Renal pelvis (tissue), 1 donor: ENCODE measurements at regions not wholly inside any gene's neighbourhood (a gene's known extent, or its start where the extent isn't known, plus 50 kb on each side); places are given as distances from the start of the nearest gene placed in this dataset.

Source experiments
- DNase-seq: peaks from one replicate; pipeline ENCODE4 v3.0.0-alpha.2; 2013

DNA sequence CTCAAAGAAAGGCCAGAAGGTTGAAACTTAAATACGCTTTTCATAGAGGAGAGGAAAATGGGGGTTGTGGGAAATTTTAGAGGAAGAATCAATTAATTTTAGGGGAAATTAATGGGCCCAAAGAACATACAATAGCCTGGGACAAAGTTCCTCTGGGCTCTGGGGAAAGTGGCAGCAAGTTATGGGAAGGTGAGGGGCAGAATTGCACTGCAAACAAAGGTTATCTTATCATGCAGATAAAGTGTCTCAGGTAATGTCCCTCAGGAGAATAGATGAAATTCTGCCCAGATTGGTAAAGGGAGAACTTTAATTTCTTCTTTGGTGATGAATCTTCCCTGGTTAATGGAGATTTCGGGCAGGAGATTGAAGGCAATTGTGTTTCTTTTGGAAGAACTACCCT lies 326.1 kb upstream of the SLC24A2 start:
- no peak for DNase-seq

DNA sequence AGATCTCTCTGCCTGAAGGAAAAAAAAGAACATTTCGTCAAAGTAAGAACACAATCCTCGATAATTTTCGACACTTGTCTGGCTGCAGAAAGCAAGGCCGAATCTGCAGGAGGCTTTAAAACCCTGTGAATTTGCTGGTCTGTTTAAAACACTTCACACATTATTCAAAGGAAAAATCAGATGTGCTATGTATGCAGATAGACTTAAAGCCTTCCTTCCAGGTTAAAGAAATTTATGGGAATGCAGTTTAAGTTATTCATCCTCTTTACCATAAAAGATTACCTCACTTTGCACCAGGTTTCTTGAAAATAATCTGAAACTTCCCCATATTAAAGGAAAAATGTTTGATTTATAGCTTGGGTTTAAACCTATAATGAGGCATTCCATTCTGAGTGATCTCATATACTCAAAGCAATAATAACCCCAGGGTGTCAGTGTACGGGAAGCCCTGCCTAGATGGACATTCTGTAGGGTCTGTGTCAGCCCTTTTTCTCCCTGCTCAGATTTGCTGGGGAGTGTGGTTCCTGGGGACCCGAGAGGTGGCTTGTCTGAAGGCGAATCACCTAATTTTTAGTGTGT lies 323.5 kb upstream of the SLC24A2 start:
- no peak for DNase-seq

DNA sequence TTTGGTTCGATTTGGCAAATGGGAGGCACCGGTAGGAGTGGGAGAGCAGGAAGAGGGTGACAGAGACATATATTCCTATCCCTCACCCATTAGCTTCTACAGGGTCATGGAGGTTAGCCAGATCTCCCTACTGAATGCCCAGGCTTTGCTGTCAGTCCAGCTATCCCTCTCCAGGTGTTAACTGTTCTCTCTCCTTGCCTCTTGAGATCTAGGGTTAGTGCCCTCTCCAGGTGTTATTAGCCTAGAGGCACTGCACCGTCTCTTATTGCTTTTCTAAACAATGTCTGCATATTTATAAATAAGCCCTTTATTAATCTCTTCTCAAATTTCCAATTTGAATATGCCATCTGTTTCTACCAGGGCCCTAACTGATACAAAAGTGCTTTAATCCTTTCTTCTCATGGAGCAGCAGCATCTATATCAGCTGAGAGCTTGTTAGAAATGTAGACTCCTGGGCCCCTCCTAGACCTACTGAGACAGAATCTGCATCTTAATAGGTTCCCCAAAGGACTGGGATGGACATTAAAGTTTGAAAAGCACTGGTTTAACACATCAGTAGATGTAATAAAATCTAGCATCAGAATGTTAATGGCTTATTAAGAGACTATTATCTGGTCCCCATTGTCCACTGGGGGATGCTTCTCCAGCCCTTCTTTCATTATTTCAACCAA lies 322.5 kb upstream of the SLC24A2 start:
- no peak for DNase-seq

DNA sequence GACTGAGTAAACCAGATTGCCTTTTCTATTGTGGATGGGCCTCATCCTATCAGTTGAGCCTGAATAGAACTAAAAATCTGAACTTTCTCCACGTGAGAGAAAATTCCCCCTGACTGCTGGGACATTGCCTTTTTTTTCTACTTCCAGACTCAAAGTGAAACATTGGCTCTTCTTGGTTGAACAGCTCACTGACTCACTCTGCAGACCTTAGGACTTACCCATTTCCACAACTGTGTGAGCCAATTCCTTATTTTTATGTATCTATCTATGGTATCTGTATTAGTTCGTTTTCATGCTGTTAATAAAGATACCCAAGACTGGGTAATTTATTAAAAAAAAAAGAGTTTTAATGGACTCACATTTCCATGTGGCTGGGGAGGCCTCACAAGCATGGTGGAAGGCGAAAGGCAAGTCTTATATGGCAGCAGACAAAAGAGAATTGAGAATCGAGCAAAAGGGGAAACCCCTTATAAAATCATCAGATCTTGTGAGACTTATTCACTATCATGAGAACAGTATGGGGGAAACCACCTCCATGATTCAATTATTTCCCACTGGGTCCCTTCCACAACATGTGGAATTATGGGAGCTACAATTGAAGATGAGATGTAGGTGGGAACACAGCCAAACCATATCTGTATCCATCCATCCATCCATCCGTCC lies 306.7 kb upstream of the SLC24A2 start:
- DNase-seq = no peak

DNA sequence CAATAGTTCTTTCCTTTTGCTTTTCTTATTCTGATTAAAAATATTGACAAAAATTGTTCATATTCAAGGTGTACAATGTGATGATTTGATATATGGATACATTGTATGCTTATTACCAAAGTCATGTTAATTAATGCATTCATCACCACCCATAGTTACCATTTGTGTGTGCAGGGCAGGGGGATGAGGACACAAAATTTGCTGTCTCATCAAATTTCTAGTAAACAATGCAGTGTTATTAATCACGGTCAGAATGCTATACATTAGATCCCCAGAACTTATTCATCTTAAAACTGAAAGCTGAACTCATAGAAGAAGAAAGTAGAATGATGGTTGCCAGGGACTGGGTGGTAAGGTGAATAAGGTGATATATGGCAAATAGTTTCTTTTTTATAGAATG lies 303.7 kb upstream of the SLC24A2 start:
- DNase-seq = no peak

DNA sequence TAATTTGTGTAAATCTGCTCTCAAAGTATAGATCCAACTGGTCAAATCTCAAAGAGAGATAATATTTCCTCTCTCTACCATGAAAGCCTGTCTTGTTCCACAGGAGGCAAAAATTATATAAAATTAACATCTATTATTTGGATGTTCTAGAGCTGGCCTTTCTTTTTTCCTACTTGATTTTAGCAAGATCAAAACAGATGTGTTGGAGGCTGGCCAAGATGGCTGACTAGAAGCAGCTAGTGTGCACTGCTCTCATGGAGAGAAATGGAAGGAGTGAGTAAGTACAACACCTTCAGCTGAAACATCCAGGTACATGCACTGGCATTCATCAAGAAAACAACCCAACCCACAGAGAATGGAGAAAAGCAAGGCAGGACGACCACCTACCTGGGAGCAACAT lies 298.6 kb upstream of the SLC24A2 start:
- no peak for DNase-seq

DNA sequence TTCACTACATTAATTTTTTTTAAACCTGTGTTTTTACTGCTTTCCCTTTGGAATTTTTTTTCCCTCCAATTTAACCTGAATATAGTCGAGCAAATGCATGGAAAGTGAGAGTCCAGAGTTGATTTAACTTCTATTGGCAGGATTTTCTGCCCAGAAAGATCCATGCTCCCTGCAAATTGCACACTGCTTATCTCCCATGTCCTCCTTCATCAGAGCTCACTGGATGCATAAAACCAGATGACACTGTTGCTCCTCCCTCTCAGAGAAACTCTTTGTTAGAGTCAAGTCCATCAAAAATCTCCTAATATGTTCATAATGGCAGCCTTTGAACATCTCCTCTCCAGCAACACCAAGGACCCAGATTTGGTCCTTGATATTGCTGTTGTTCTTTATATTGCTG lies 297.0 kb upstream of the SLC24A2 start:
- DNase-seq = no peak

DNA sequence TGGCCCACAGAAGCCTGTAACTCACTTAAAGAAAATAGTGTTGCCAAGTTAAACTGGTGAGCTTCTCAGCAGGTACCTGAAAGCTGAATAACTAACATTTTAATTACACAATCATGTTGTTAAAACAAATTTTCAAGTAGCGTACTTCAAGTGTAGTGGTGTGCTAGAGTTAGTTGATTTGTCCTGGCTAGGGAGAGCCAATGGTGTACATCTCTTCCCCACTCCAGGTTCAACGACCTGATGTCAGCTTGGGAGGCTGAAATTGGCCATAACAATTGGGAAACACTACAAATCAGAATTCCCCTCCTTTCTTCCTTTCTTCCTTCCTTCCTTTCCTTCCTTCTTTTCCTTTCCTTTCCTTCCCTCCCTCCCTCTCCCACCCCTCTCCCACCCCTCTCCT lies 295.3 kb upstream of the SLC24A2 start:
- no peak for DNase-seq

DNA sequence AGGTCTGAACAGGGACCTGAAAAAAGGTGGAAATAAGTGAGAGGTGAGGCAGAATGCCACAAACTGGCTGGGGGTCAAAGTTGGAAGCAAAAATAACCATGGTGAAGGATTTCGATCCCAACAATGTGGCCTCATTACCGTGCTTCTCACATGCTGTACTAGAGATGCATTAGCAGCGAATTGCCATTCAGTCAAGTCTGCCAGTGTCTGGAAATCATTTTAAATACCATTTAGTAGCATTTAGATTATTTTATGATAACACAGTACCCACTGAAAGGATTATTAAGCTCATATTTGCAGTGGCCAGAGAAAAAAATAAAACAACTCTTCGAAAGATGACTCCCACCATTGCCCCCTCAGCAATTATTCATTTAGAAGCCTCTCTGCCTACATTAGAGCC lies 294.6 kb upstream of the SLC24A2 start:
- no peak for DNase-seq

DNA sequence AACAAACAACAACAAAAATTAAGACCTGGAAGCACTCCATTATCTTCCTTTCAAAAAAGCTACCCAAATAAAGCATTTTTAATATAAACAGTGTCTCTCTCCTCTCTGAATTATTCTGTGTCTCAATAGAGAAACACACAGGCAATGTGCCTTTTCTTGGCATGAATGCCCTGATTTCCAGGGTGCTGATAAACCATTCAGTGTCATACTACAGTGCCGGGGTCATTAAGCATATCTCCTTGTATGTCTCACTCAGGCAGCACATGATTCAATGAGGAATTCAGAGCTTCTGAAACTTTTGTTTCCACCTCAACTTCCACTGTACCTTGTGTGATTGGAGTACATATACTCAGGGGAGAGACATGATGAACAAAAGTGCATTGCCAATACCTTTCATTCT lies 294.0 kb upstream of the SLC24A2 start:
- DNase-seq = no peak

DNA sequence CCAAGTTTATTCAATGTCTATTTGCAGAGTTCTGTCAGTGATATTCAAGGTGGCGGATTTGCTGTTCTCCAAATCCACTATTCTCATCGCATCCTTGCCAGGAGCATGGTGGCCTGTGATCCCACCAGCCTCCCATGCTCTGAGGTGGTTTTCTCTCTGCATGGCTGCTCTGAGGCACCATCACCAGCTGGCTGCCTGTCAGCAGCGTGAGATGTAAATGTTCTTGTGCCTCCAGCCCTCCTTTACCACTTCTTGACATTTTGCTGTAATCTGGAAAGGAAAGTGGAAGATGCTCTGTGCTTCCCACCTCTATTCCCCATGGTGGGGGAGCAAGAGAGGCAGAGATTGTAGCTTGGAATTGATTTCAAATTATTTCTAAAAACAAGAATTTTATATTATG lies 293.6 kb upstream of the SLC24A2 start:
- no peak for DNase-seq

DNA sequence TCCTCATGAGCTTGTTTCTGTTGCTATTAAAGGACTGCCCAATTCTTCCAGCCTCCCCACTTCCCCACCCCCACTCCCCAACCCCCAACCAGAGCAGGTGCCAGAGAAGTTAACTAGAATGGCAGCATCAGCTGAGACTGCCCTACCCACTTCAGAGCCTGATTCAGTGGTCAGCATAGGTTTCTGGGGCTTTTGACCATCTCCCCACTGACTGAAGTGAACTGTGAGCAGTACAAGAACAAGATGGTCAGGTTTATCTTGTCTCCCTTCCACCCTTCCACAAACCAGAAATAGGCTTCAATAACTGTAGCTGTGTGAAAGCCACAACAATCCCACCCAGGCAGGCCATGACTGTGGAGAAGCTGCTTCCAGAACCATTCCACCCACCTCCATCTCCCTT lies 289.4 kb upstream of the SLC24A2 start:
- no peak for DNase-seq

DNA sequence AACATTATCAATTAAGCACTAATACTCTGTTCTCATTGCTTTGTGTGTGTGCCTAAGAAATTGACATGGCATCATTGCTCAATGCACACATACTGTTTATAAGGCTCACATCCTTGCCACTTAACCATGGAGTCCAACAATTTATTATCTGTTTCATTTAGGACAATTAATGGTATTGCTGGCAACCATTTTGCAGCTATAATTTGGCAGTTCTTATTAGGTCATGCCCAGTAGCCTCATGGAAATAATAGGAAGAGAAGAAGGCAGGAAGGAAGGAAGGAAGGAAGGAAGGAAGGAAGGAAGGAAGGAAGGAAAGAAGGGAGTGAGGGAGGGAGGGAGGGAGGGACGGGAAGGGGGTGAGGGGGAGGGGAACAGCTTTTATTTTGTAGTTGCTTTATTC lies 285.5 kb upstream of the SLC24A2 start:
- DNase-seq = no peak

DNA sequence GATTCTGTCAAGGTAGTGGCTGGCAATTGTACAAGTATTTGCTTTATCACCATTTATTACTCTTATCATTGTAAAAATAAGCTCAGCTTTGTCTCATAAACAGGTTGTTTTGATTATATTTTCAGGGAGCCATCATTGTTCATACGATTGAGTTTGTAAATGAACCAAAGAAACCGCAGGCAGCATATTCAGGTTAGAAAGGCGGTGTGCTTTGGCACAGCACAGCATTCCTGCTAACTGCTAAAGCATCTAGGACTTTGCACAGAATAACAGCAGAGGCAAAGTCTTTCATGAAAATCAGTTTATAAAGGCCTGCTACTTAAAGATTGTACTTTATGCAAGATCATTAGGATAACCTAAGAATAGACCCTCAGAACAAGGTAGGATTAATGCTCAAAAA lies 281.5 kb upstream of the SLC24A2 start:
- DNase-seq = no peak

DNA sequence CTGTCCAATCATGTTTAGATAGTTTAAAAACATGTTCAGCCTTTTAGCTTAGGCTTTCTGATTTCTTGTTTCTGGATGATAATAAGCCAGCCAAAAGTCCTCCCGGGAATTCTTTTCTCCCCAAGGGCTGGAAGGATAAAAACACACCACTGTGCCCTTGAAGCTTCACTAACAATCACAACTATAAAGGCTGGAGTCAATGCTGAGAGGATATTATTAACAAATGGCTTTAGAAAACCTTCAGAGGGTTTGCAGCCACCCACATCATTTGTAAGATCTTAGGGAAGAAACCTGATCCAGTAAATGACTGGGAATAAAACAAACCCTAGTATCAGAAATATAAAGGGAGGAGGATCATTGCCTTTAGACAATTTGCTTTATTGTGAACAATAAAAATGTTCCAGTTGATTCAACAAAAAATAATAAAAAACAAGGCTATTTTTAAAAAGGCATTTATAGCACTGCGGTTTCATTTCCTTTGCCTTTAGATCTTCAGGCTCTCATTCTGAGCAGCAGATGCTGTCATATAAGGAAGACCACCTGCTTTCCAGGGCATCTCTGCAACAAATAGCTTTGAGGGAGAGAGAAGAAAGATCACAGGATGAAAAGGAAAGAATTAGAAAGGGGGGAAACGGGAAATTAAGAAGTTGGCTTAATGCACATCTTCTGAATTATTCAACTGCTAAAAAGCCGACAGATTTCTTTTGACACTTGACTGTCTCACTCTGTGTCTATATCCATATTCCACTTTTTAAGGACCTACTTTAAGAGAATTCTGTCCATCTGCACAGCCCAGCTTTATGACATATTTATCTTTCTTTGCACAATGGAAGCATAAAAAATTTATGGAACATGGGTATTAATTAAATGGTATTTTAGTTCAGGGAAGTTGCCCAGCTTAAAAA lies 277.2 kb upstream of the SLC24A2 start:
- no peak for DNase-seq

DNA sequence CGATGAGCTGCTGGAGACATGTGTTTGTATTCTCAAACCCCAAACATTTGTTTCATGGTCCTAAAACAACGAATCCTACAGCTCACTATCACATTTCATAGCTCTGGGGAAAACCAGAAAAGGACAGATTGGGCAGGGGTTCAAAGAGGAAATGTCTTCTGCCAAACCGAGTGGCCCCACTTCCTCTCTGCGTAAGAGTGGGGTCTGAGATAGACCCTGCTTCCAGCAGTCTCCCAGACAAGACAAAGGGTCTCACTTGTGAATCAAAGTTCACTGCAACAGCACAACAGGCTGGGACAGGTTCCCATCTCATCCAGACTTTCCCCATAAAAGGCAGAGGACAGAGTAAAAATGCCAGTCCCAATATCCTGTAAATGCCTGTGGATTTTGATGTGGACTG lies 276.2 kb upstream of the SLC24A2 start:
- DNase-seq = no peak

DNA sequence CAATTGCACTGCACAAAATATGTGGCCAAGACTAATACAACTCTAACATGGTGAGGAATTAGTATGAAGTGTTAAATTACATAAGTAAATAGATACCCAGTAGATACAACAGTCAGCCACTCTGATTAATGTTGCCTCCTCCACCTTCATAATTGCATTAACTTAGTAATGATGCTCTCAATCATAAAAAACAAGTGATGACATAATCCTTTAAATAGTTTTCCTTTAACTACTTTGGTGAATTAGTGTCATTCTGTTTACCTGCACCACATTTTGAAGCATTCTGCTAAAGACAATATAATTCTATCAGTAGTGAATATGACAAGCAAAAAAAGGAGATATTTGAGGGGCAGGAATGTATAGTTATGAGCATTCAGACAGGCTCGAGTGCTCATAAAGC lies 265.9 kb upstream of the SLC24A2 start:
- DNase-seq = no peak

DNA sequence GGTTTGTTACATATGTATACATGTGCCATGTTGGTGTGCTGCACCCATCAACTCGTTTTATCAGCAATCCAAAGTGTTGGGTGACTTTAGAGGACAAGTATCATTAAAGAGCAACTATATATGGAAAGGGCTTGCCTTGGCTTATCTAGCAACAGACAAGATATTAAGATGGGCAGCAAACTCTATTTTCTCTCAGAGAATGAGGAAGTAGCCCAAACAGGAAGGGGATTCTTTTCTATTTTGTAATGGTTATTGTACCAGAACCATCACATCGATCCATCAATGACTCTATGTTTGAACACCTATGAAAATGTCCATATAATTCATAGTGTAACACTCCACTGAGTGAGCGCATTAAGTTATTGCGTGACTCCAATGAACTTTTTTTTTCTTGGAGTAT lies 260.1 kb upstream of the SLC24A2 start:
- no peak for DNase-seq

DNA sequence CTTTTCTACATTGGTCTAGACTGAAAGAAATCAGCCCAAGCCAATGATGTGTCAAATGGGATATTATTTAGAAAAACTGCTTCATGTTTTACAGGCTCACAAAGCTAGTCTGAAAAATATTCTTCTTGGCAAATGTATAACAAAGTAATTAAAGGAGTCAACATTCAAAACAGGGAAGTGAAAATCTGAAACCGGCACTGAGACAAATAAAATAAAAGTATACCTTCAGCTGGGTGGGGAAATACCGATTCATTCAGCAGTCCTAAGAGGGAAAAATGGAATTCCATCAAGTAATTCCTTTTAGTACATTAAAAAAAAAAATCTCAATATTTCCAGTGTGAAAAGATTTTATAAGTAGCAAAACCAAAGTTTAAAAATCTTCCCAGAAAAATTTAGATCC lies 259.6 kb upstream of the SLC24A2 start:
- no peak for DNase-seq

DNA sequence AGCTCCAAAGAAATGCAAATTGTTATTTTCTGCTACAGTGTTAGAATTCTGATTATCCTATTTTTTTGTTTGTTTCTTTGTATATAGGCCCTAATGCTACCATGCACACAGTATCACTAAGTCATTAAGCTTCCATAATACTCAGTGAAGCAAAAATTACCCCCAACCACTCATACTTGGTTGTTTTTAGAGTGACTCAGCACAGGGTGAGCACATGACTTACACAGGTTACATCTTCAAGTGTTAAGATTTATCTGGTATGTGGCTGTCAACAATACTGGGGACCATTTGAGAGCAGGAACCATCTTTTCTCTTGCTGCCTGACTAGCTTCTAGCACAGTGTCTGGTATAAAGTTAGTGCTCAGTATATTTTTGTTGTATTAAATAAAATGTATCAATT lies 255.8 kb upstream of the SLC24A2 start:
- no peak for DNase-seq

DNA sequence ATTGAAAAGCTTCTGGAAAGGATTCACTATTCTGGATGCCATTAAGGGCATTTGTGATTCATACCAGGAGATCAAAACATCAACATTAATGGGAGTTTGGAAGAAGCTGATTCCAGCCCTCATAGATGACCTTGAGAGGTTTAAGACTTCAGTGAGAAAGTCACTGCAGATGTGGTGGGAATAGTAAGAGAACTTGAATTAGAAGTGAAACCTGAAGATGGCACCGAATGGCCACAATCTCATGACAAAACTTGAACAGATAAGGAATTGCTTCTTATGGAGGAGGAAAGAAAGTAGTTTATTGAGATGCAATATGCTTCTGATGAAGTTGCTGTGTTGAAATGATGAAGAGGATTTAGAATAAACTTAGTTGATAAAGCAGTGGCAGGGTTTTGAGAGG lies 254.6 kb upstream of the SLC24A2 start:
- DNase-seq = no peak

DNA sequence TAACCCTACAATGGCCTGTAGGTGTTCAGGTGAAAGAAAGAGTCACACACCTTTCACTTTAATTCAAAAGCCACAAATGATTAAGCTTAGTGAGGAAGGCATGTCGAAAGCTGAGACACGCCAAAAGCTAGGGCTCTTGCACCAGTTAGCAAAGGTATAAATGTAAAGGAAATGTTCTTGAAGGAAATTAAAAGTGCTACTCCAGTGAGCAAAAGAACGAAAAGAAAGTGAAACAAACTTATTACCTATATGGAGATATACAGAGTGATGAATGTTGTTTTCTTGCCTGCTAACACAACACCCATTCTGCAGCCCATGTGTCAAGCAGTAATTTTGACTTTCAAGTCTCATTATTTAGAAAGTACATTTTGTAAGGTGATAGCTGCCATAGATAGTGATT lies 254.2 kb upstream of the SLC24A2 start:
- DNase-seq = no peak
